GM19324 (cell line): ENCODE measurements at regions not wholly inside any gene's neighbourhood (a gene's known extent, or its start where the extent isn't known, plus 50 kb on each side); places are given as distances from the start of the nearest gene placed in this dataset.

Experiments used
- ATAC-seq: cut with Tn5 transposase; IDR thresholded peaks from one replicate; pipeline ENCODE4 v1.9.1; 2021; ENCODE audit warnings: mild to moderate bottlenecking, moderate library complexity; ENCODE audit not compliant: unreplicated experiment, low FRiP score

DNA sequence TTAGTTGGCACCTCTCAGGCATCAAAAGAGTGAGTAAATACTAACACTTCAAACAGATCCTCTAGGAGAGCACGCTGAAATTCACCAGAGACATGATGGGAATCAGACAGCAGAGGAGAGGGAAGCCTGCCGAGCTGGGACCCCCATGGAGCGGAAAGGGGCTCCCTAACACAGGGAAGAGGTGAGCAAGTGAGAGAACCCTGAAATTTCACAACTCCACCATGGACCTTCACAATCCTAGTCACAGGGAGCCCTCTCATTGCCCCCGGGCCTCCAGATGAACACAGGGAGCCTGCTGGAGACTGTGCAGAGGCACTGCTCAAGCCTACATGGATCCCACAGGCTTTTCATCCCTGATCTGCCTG lies 59.2 kb upstream of the ANTXRL start:
- ATAC-seq = no peak

DNA sequence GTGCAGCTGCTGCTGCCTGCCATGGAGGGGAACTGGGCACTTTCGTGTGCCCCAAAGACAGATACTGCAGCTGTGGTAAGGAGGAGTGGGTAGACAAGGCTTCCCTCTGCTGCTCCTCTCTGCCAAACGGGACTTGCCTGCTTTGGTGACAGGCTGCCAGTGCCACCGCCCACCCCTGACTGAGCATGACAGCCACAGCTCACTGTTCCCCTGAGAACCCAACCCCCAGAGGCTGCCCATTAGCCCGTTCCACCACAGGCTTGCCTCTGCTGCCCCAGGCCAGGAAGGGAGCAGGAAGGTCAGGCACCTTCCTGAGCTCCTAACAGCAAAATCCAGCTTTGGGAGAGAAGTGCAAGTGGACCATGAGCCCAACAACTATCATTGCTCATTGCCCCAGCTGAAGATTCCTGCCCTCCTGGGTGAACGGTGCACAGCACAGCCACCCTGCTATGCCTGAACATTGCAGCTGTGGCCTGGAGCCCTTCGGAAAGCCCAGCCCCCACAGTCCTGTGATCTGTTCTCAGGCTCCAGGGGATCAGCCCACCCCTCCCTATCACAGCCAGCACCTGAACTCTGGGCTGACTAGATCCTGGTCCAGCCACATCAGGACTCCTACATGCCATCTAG lies 58.7 kb upstream of the ANTXRL start:
- no peak for ATAC-seq

- ATAC-seq = no peak
Measured at GRCh38 chr10:46228563-46229071, 58.2 kb upstream of the ANTXRL start.

DNA sequence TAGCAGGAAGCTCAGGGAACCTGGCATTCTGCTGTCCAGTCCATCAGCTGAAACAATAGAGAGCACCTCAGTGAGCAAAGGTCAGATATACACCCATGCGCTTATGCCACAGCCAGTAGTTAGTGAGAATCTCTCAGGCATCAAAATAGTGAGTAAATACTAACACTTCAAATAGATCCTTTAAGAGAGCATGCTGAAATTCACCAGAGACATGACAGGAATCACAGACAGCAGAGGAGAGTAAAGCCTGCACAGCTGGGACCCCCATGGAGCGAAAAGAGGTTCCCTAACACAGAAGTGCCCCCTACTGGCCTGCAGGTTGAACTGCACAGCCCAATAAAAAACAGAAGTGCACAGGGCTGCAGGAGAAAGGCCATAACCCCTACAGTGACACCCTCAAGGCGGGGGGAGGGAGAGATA lies 57.6 kb upstream of the ANTXRL start:
- no peak for ATAC-seq

GRCh38 chr10:46230615-46231014 lies 56.2 kb upstream of the ANTXRL start:
- ATAC-seq = no peak

- no peak for ATAC-seq
Measured at GRCh38 chr10:46231087-46231486, 55.7 kb upstream of the ANTXRL start.

GRCh38 chr10:46232084-46232483 lies 54.7 kb upstream of the ANTXRL start:
- ATAC-seq = no peak

DNA sequence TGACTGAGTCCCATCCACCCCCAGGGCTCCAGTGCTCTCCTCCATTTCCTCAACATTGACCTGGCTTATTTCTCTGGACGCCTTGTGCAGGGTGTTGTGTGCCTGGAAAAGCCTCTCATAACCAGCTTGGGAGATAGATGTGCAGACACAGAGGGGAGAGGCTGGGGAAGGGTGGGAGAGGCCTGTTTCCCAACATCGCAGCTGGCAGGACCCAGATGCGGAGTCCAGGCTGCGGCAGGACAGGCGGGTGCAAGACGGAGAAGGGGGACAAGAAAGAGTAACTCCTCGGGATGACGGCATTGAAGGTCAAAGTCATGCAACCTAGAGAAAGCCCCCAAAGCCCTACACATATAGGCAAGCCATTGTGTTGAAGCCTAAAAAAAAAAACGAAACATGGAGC lies 54.1 kb upstream of the ANTXRL start:
- no peak for ATAC-seq

- ATAC-seq = no peak
Measured at GRCh38 chr10:46233181-46233580, 53.6 kb upstream of the ANTXRL start.

DNA sequence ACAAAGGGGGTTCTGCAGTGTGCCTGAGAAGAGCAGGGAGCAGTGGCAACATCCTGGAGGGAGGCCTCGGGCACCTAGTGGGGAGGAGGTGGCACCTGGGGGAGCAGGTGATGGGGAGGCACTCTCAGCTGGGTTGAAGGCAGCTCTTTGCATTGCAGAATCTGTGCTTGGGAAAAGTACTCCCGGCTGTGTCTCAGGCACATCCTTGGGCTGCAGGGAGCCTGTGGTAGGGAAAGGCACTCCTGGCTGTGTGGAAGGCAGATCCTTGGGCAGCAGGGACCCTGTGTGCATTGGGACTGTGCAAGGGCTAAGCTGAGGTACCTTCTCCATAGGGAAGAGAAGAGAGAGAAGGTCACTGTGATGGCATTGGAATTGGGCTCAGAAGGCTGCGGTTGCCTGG lies 52.8 kb upstream of the ANTXRL start:
- ATAC-seq = no peak

DNA sequence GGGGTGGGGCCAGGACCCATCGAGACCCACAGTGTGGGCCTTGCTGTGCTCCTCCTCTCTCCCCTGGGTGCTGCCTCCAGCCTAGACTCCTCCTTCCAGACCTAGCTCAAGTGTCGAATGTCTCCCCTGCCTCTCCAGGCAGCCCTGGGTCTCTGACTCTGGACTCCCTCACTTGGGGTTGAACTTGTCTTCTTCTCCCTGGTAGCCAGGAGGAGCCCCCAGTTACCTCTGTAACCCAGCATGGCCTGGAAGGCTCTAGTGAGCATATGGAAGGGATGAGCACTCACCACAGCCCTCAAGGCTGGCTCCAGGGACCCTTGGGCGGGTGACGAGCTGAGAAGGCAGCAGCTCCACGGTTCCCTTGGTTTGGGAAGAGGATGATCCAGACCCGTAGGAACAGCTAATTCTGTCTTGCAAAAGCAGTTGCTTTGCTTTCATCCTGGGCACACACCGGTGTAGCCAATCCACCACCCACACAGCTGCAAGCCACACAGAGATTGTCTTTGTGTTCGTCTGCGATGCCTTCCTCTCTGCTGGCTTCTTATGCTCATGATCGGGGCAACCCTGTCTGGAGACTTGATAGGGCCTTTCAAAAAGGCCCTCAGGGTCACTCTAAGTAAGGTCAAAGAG lies 52.3 kb upstream of the ANTXRL start:
- no peak for ATAC-seq

DNA sequence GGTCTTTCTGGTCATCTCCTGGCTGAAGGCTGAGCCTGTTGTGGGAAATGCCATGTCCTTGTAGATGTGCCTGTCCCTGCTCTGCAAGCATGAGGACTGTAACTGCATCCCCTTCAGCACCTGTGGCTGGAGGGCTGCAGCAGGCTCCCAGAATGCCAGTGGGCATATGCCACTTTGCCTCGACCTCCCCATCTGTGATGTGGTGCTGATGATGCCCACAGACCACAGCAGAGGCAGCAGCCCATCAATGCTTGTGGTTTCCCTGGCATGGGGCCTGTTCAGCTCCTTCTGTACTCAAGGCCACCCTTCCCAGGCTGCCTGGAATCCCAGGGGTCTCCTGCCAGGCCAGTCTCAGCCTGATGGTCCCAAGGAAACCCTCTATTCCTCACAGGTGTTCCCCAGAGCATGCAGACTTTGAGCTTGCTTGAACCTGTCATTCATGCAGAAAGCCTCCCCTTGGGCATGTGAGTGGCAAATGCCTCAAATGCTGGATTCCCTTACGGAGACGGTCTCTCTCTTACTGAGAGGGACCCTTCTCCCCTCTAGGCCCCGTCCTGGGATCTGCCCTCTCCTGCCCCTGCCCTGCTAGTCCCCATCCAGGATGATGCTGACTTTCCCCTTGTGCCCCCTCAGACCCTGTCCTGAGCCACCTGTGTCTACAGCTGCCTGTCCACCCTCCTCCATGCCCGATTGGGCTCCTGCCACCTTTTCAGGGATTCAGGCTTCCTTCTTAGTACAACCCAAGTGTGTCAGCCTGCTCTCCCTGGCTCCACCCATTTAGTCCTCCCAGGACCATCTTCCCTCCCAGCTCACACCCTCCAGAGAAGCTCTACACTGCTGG lies 50.9 kb upstream of the ANTXRL start:
- no peak for ATAC-seq

GRCh38 chr10:46236546-46236887 lies 50.3 kb upstream of the ANTXRL start:
- ATAC-seq = no peak

DNA sequence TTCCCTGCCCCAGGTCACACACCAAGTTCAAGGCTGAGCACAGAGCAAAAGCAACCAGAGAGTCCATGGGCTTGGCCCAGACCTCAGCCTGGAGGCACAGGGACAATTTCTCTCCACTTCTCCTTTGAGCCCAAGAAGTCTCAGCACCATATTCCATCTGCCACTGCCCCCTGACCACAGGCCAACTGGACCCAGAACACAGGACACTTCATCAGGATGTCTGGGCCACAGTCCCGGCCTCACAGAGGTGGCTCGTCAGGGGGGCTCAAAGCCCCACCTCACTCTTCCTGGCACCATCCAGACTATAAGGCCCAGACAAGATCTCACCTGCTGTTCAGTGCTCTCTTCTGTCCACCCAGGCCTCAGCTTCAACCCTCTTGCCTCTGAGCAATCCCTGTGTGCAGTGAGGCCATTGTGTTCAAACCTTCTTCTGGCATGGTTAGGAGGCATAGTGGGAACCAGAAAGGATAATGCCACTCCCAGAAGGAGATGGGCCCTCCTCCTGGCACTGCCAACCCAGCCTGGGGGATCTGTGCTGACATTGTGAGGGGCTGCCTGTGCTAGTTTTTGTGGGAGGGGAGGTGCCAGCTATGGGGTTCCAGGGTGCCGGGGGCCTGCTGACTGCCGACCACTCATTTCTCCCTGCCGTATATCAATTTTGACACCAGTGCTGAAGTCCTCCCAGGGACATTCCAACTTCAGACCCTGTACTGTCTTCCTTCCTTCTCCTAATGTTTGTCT lies 49.7 kb upstream of the ANTXRL start:
- ATAC-seq = no peak
